ENCODE measurements at regions not wholly inside any gene's neighbourhood (a gene's known extent, or its start where the extent isn't known, plus 50 kb on each side); places are given as distances from the start of the nearest gene placed in this dataset.
"Not testable (repeated sequence)": the region's sequence is repeated elsewhere in the genome, so short reads cannot be mapped to it uniquely, and the experiment has no call there.

GRCh38 chr6:78768271-78768670 lies 99.1 kb upstream of the IRAK1BP1 start:
- H3K4me1 ChIP-seq: no peaks in the 10 kb centered on the region
- TF ChIP-seq CTCF (IDR thresholded peaks at IDR 0.05): no peak
- TF ChIP-seq EP300 (IDR thresholded peaks at IDR 0.05): no peak
- TF ChIP-seq POLR2A (IDR thresholded peaks at IDR 0.05): no peak
- no peak overlapping the region for H3K4me3 ChIP-seq
- peaks cover 0 to 13% (median 0%) of the 10 kb centered on the region in 4 donors for H3K9me3 ChIP-seq
- no peaks in the 10 kb centered on the region for H3K27me3 ChIP-seq
- no peak for DNase-seq (ENCODE audit: low spot score in 2 of 2)
- H3K36me3 ChIP-seq: no peaks in the 10 kb centered on the region
- no peak overlapping the region for H3K27ac ChIP-seq

- H3K4me1 ChIP-seq: no peaks in the 10 kb centered on the region
- WGBS, 2 donors: 78 to 81% methylated on average over 5 of the region's 5 CpGs
These were observed 96.6 kb upstream of the IRAK1BP1 start for GRCh38 chr6:78770765-78771164.

GRCh38 chr6:78771586-78771985 lies 95.8 kb upstream of the IRAK1BP1 start:
- no peak overlapping the region for H3K27ac ChIP-seq
- no peaks in the 10 kb centered on the region for H3K27me3 ChIP-seq
- no peaks in the 10 kb centered on the region for H3K4me1 ChIP-seq
- H3K36me3 ChIP-seq: no peaks in the 10 kb centered on the region
- TF ChIP-seq EP300 (IDR thresholded peaks at IDR 0.05) (no peak), POLR2A (IDR thresholded peaks at IDR 0.05) (no peak), CTCF (IDR thresholded peaks at IDR 0.05) (no peak)
- H3K4me3 ChIP-seq: no peak overlapping the region
- DNase-seq (ENCODE audit: low spot score in 2 of 2): no peak
- H3K9me3 ChIP-seq: peaks cover 0 to 7% (median 0%) of the 10 kb centered on the region in 4 donors

More at GRCh38 chr6:78770765-78771164, 96.6 kb upstream of the IRAK1BP1 start:
- DNase-seq (ENCODE audit: low spot score in 2 of 2): no peak
- Histone ChIP-seq H3K36me3 (no peaks in the 10 kb centered on the region), H3K27me3 (no peaks in the 10 kb centered on the region), H3K4me3 (no peak overlapping the region), H3K9me3 (peaks cover 0 to 7% (median 0%) of the 10 kb centered on the region in 4 donors), H3K27ac (no peak overlapping the region)
- TF ChIP-seq POLR2A (IDR thresholded peaks at IDR 0.05): no peak
- TF ChIP-seq CTCF (IDR thresholded peaks at IDR 0.05): no peak
- TF ChIP-seq EP300 (IDR thresholded peaks at IDR 0.05): no peak

- H3K36me3 ChIP-seq: no peaks in the 10 kb centered on the region
- H3K9me3 ChIP-seq: peaks cover 0 to 11% (median 0%) of the 10 kb centered on the region in 4 donors
- H3K4me3 ChIP-seq: no peak overlapping the region
- no peak overlapping the region for H3K27ac ChIP-seq
- no peak for DNase-seq (ENCODE audit: low spot score in 2 of 2)
- H3K4me1 ChIP-seq: no peaks in the 10 kb centered on the region
- H3K27me3 ChIP-seq: no peaks in the 10 kb centered on the region
- TF ChIP-seq EP300 (IDR thresholded peaks at IDR 0.05) (no peak), POLR2A (IDR thresholded peaks at IDR 0.05) (no peak), CTCF (IDR thresholded peaks at IDR 0.05) (no peak)
- WGBS, 2 donors: 91 to 94% methylated on average over 4 of the region's 4 CpGs
These were observed 86.3 kb upstream of the IRAK1BP1 start for GRCh38 chr6:78781001-78781400.

GRCh38 chr6:78783366-78783765 lies 84.0 kb upstream of the IRAK1BP1 start:
- peaks cover 0 to 11% (median 0%) of the 10 kb centered on the region in 4 donors for H3K9me3 ChIP-seq
- WGBS, 2 donors: 84 to 88% methylated on average over 6 of the region's 6 CpGs
- H3K4me3 ChIP-seq; DNase-seq (ENCODE audit: low spot score in 2 of 2); H3K4me1 ChIP-seq; H3K27ac ChIP-seq; H3K27me3 ChIP-seq; H3K36me3 ChIP-seq: not testable (repeated sequence)

GRCh38 chr6:78797270-78797669 lies 70.1 kb upstream of the IRAK1BP1 start:
- Histone ChIP-seq H3K27ac (no peak overlapping the region), H3K4me1 (no peaks in the 10 kb centered on the region), H3K27me3 (no peaks in the 10 kb centered on the region), H3K4me3 (no peak overlapping the region), H3K9me3 (peaks cover 0 to 62% (median 5%) of the 10 kb centered on the region in 4 donors), H3K36me3 (no peaks in the 10 kb centered on the region)
- TF ChIP-seq EP300 (IDR thresholded peaks at IDR 0.05) (no peak), POLR2A (IDR thresholded peaks at IDR 0.05) (no peak), CTCF (IDR thresholded peaks at IDR 0.05) (no peak)
- DNase-seq (ENCODE audit: low spot score in 2 of 2): no peak
